Fibroblast of pulmonary artery (primary cell): ENCODE measurements at regions not wholly inside any gene's neighbourhood (a gene's known extent, or its start where the extent isn't known, plus 50 kb on each side); places are given as distances from the start of the nearest gene placed in this dataset.

Source experiments
- DNase-seq: peaks from one replicate; pipeline ENCODE4 v3.0.0-alpha.2; 2010; ENCODE audit warnings: low read depth
- H3K4me3 ChIP-seq: replicated peaks from 2 replicates; pipeline ENCODE4 v1.5.1; 2011; ENCODE audit warnings: low read depth, mild to moderate bottlenecking, control low read depth, low read length, moderate library complexity
- CTCF ChIP-seq: IDR thresholded peaks from 2 replicates; pipeline ENCODE4 v1.5.1; 2011; ENCODE audit warnings: mild to moderate bottlenecking, control low read depth, low read length, inconsistent platforms; ENCODE audit errors: missing control alignments

GRCh38 chr14:97888331-97888730 is 1091.1 kb downstream of the VRK1 start:
- TF ChIP-seq CTCF: no peak
- H3K4me3 ChIP-seq: no peak overlapping the region
- DNase-seq: no peak

- no peak overlapping the region for H3K4me3 ChIP-seq
- TF ChIP-seq CTCF: no peak
- DNase-seq: no peak
Observed at GRCh38 chr14:97891515-97891914, 1094.3 kb downstream of the VRK1 start.

- TF ChIP-seq CTCF: no peak
- H3K4me3 ChIP-seq: no peak overlapping the region
- no peak for DNase-seq
Observed at GRCh38 chr14:97894552-97894951, 1097.4 kb downstream of the VRK1 start.

GRCh38 chr14:97900196-97900854 is 1103.1 kb downstream of the VRK1 start:
- TF ChIP-seq CTCF: no peak
- no peak for DNase-seq
- no peak overlapping the region for H3K4me3 ChIP-seq

GRCh38 chr14:97902630-97903029 is 1105.4 kb downstream of the VRK1 start:
- no peak overlapping the region for H3K4me3 ChIP-seq
- DNase-seq: no peak
- TF ChIP-seq CTCF: no peak

- no peak for DNase-seq
- TF ChIP-seq CTCF: no peak
Observed at GRCh38 chr14:97903821-97904220, 1106.6 kb downstream of the VRK1 start.

GRCh38 chr14:97912217-97912616 is 1115.0 kb downstream of the VRK1 start:
- no peak overlapping the region for H3K4me3 ChIP-seq
- no peak for DNase-seq
- no peak for TF ChIP-seq CTCF

More at GRCh38 chr14:97903821-97904220, 1106.6 kb downstream of the VRK1 start:
- no peak overlapping the region for H3K4me3 ChIP-seq
